ENCODE measurements at regions not wholly inside any gene's neighbourhood (a gene's known extent, or its start where the extent isn't known, plus 50 kb on each side); places are given as distances from the start of the nearest gene placed in this dataset.

- 40 to 64% methylated on average over 4 of the region's 4 CpGs for WGBS, 2 experiments (ENCODE audit: insufficient coverage in 1 of 2, insufficient read length in 1 of 2)
- DNase-seq, result peak; percentile 88
- H3K27ac ChIP-seq (ENCODE audit: low read depth, low read length), result no peak overlapping the region
These were observed 78.0 kb upstream of the CLNK start for GRCh38 chr4:10762561-10762960.

GRCh38 chr4:10761903-10762302 is 77.3 kb upstream of the CLNK start:
- Histone ChIP-seq H3K9ac (ENCODE audit: extremely low read depth, low read length, poor library complexity, severe bottlenecking) (no peak overlapping the region), H3K9me3 (ENCODE audit: control insufficient read depth, low read length) (peaks cover 22% of the 10 kb centered on the region), H3K36me3 (ENCODE audit: control insufficient read depth, insufficient read depth, low read length) (no peaks in the 10 kb centered on the region), H3K4me1 (ENCODE audit: control insufficient read depth, insufficient read depth, low read length) (peaks cover 4% of the 10 kb centered on the region), H3K4me3 (ENCODE audit: low read length) (no peak overlapping the region), H3K27me3 (ENCODE audit: control insufficient read depth, insufficient read depth, low read length, poor library complexity, severe bottlenecking) (no peaks in the 10 kb centered on the region), H3K27ac (ENCODE audit: low read depth, low read length) (no peak overlapping the region)
- WGBS, 2 experiments (ENCODE audit: insufficient coverage in 1 of 2, insufficient read length in 1 of 2), result 92 to 100% methylated on average over 1 of the region's 1 CpG
- Mint-ChIP-seq H3K9me3 (peaks cover 12% of the 10 kb centered on the region), H3K27ac (no peak overlapping the region), H3K4me3 (no peak overlapping the region), H3K36me3 (ENCODE audit: low read depth) (no peaks in the 10 kb centered on the region), H3K27me3 (ENCODE audit: insufficient read depth) (peaks cover 5% of the 10 kb centered on the region), H3K4me1 (peaks cover 25% of the 10 kb centered on the region)
- DNase-seq, result no peak
- TF ChIP-seq, protein P1, sequence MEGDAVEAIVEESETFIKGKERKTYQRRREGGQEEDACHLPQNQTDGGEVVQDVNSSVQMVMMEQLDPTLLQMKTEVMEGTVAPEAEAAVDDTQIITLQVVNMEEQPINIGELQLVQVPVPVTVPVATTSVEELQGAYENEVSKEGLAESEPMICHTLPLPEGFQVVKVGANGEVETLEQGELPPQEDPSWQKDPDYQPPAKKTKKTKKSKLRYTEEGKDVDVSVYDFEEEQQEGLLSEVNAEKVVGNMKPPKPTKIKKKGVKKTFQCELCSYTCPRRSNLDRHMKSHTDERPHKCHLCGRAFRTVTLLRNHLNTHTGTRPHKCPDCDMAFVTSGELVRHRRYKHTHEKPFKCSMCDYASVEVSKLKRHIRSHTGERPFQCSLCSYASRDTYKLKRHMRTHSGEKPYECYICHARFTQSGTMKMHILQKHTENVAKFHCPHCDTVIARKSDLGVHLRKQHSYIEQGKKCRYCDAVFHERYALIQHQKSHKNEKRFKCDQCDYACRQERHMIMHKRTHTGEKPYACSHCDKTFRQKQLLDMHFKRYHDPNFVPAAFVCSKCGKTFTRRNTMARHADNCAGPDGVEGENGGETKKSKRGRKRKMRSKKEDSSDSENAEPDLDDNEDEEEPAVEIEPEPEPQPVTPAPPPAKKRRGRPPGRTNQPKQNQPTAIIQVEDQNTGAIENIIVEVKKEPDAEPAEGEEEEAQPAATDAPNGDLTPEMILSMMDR (conservative IDR thresholded peaks at IDR 0.05), result no peak

More at GRCh38 chr4:10762561-10762960, 78.0 kb upstream of the CLNK start:
- no peaks in the 10 kb centered on the region for H3K27me3 ChIP-seq (ENCODE audit: control insufficient read depth, insufficient read depth, low read length, poor library complexity, severe bottlenecking)
- H3K36me3 Mint-ChIP-seq (ENCODE audit: low read depth), result no peaks in the 10 kb centered on the region
- peaks cover 4% of the 10 kb centered on the region for H3K4me1 ChIP-seq (ENCODE audit: control insufficient read depth, insufficient read depth, low read length)
- no peak overlapping the region for H3K27ac Mint-ChIP-seq
- H3K9me3 ChIP-seq (ENCODE audit: control insufficient read depth, low read length), result peaks cover 22% of the 10 kb centered on the region
- H3K4me3 Mint-ChIP-seq, result no peak overlapping the region
- H3K9me3 Mint-ChIP-seq, result peaks cover 12% of the 10 kb centered on the region
- no peak overlapping the region for H3K4me3 ChIP-seq (ENCODE audit: low read length)
- peaks cover 5% of the 10 kb centered on the region for H3K27me3 Mint-ChIP-seq (ENCODE audit: insufficient read depth)
- TF ChIP-seq, protein P1 (conservative IDR thresholded peaks at IDR 0.05), result no peak
- H3K9ac ChIP-seq (ENCODE audit: extremely low read depth, low read length, poor library complexity, severe bottlenecking), result no peak overlapping the region
- H3K36me3 ChIP-seq (ENCODE audit: control insufficient read depth, insufficient read depth, low read length), result no peaks in the 10 kb centered on the region
- peaks cover 25% of the 10 kb centered on the region for H3K4me1 Mint-ChIP-seq

DNA sequence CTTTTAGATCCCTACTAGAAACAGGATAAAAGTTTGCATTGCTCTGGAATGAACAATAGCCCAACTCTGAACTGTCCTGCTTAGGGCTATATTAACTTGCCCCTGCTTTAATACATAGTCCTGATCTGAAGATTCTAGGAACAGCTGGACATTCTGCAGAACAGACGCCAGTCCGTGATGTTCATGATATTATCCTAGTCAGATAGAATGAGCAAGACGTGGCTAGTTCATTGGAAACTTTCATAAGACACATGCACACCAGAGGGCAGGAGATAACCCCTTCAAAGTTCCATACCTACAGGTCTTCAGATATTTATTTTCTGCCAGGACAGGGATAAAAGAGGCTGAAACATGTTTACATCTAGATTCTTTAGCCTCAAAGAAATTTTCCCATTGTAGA is 75.5 kb upstream of the CLNK start:
- H3K27ac Mint-ChIP-seq, result no peak overlapping the region
- H3K4me3 ChIP-seq (ENCODE audit: low read length), result no peak overlapping the region
- H3K36me3 ChIP-seq (ENCODE audit: control insufficient read depth, insufficient read depth, low read length), result no peaks in the 10 kb centered on the region
- peaks cover 25% of the 10 kb centered on the region for H3K4me1 Mint-ChIP-seq
- H3K4me1 ChIP-seq (ENCODE audit: control insufficient read depth, insufficient read depth, low read length), result peaks cover 4% of the 10 kb centered on the region
- peaks cover 10% of the 10 kb centered on the region for H3K9me3 Mint-ChIP-seq
- H3K27me3 ChIP-seq (ENCODE audit: control insufficient read depth, insufficient read depth, low read length, poor library complexity, severe bottlenecking), result no peaks in the 10 kb centered on the region
- no peak for DNase-seq
- H3K9ac ChIP-seq (ENCODE audit: extremely low read depth, low read length, poor library complexity, severe bottlenecking), result no peak overlapping the region
- no peak overlapping the region for H3K27ac ChIP-seq (ENCODE audit: low read depth, low read length)
- no peak overlapping the region for H3K4me3 Mint-ChIP-seq
- peaks cover 10% of the 10 kb centered on the region for H3K9me3 ChIP-seq (ENCODE audit: control insufficient read depth, low read length)
- no peaks in the 10 kb centered on the region for H3K36me3 Mint-ChIP-seq (ENCODE audit: low read depth)
- no peaks in the 10 kb centered on the region for H3K27me3 Mint-ChIP-seq (ENCODE audit: insufficient read depth)
- TF ChIP-seq, protein P1 (conservative IDR thresholded peaks at IDR 0.05), result no peak
- WGBS, 2 experiments (ENCODE audit: insufficient coverage in 1 of 2, insufficient read length in 1 of 2), result 88 to 100% methylated on average over 1 to 3 of the region's 3 CpGs
